ENCODE measurements at regions not wholly inside any gene's neighbourhood (a gene's known extent, or its start where the extent isn't known, plus 50 kb on each side); places are given as distances from the start of the nearest gene placed in this dataset.
"Not testable (repeated sequence)": the region's sequence is repeated elsewhere in the genome, so short reads cannot be mapped to it uniquely, and the experiment has no call there.

DNA sequence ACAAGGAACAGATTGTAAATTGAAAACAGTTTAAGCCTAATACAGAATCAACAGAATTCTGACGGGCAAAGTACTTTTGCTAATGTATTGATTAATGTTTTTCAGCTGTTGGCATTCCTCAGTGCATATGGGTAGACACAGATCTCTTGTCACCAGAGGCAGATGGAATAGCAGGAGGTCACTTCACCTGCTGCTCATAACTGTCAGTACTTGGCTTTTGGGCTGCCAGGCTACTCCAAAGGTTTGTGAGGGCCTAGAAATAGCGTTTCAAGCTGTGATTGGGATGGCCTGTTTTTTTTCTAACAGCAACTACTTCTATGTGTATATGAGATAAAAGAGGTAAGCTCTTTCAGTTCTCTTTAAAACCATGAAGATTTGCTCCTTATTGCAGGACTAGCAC is 307.5 kb upstream of the ANXA10 start:
- no peak for DNase-seq (ENCODE audit: low spot score)
- intact Hi-C loops (cut with DNase I) = no loop called here

- intact Hi-C loops (cut with DNase I) = no loop called here
- no peak for DNase-seq (ENCODE audit: low spot score)
Measured at GRCh38 chr4:167785523-167785922, 306.8 kb upstream of the ANXA10 start.

- no peak for DNase-seq (ENCODE audit: low spot score)
- intact Hi-C loops (cut with DNase I) = no loop called here
Measured at GRCh38 chr4:167786504-167786903, 305.8 kb upstream of the ANXA10 start.

DNA sequence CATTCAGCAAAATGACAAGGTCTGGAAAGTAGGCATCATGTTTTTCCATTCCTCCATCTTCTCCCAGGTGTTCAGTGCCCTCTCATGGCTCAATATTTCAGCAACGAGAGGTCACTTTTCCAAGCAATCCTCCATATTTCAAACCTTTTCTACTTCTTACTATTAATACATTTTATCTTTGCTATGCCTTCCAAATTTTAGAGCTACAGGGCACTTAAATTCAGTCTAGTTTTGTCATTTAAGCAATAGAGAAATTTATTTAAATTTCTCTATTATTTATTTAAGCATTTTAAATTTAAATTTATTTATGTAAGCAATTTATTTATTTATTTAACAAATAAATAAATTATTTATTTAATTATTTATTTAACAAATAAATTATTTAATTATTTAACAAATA is 305.1 kb upstream of the ANXA10 start:
- intact Hi-C loops (cut with DNase I) = no loop called here
- no peak for DNase-seq (ENCODE audit: low spot score)

DNA sequence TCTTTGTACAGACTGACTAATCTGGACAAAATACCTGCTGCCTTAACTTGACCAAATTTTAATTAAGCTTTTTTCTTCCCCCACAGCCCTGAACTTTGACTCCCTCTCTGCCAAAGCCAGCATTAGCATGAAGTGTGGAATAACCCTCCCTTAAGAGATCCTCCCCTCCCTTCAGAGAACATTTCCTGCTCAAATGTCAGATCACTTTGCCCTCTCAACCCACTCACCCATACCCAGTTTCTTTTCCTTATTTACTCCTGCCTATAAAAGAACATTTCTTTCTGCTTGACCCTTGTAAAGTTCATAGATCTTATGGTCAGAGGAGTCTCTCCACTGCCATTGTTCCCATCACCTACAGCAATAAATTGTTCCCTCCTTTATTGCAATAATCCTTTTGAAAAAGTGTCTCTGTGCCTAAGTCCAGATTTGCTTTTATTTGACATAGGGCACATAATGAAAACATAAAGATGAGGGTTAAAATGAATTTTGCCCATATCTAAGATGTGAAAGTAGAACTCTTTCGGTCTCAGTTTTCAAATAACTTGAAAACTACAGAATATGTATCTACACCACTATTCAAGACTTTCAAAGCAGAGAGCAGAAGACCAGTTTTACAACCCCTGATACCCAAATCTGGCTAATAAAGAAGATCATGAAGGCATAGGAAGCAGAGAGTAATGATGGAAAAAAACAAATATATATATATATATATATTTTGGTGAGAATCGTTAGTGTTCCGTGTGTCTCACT is 289.7 kb upstream of the ANXA10 start:
- no peak for DNase-seq (ENCODE audit: low spot score)
- intact Hi-C loops (cut with DNase I) = no loop called here

DNA sequence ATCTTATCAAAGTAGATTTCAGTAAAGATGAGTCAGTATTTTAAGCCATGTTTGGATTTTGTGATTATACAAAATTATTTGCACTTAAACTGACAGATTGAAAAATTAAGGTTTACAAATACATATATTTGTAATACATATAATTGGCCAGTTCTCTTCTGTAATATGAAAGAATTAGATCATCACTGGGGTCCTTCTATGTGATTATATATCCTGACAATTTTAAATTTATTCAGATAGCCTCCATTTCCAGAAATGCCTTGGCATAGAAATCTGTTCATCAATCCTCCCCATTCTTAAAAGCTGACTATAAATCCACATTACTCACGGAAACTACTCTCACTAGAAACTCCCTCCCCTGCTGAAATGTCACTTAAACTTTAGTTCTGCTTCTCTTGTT is 280.4 kb upstream of the ANXA10 start:
- intact Hi-C loops (cut with DNase I) = no loop called here
- no peak for DNase-seq (ENCODE audit: low spot score)

DNA sequence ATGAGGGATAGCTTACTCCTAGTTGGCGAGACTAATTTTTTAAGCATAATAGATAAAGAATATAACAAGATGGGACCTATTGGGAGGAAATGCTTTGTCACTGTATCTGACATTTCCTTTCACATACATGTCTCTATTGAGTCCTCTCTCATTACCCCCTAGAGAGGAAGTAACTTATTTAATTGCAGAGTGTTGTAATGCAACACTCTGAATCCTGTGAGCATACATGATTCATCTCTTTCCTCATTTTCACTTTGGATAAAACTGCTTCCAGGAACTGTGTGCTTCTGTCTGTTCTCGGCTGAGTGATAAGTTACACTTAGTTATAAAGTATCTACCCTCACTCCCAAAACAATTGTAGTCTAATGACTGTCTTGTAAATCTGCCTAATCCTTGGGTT is 266.1 kb upstream of the ANXA10 start:
- DNase-seq (ENCODE audit: low spot score) = no peak
- intact Hi-C loops (cut with DNase I) = no loop called here

- DNase-seq (ENCODE audit: low spot score) = no peak
- intact Hi-C loops (cut with DNase I) = no loop called here
Measured at GRCh38 chr4:167831855-167832254, 260.5 kb upstream of the ANXA10 start.

DNA sequence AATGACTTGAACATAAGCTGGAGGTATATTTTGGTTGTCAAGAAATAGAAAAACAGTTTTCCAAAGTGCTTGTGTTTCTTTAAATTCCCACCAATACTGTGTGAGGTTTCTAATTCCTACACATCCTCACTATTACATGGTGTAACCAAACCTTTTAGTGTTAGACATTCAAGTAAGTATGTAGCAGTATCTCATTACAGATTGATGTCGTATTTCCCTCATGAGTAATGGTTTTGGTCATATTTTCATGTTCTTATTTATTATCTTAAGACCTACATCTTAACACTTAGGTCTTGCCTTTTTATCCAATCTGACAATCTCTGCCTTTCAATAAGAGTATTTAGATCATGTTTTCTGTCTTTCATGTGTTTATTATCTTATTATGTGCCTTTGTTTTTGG is 253.7 kb upstream of the ANXA10 start:
- no peak for DNase-seq (ENCODE audit: low spot score)
- intact Hi-C loops (cut with DNase I) = no loop called here

- intact Hi-C loops (cut with DNase I) = no loop called here
- no peak for DNase-seq (ENCODE audit: low spot score)
Measured at GRCh38 chr4:167842487-167842886, 249.8 kb upstream of the ANXA10 start.

GRCh38 chr4:167854881-167855280 is 237.5 kb upstream of the ANXA10 start:
- no peak for DNase-seq (ENCODE audit: low spot score)
- intact Hi-C loops (cut with DNase I) = no loop called here

DNA sequence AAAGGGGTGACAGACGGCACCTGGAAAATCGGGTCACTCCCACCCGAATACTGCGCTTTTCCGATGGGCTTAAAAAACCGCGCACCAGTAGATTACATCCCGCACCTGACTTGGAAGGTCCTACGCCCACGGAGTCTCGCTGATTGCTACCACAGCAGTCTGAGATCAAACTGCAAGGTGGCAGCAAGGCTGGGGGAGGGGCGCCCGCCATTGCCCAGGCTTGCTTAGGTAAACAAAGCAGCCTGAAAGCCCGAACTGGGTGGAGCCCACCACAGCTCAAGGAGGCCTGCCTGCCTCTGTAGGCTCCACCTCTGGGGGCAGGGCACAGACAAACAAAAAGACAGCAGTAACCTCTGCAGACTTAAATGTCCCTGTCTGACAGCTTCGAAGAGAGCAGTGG is 234.2 kb upstream of the ANXA10 start:
- DNase-seq (ENCODE audit: low spot score); intact Hi-C loops (cut with DNase I): not testable (repeated sequence)

GRCh38 chr4:167867191-167867590 is 225.1 kb upstream of the ANXA10 start:
- DNase-seq (ENCODE audit: low spot score) = no peak
- intact Hi-C loops (cut with DNase I) = no loop called here

GRCh38 chr4:167868163-167868562 is 224.2 kb upstream of the ANXA10 start:
- intact Hi-C loops (cut with DNase I) = no loop called here
- no peak for DNase-seq (ENCODE audit: low spot score)

DNA sequence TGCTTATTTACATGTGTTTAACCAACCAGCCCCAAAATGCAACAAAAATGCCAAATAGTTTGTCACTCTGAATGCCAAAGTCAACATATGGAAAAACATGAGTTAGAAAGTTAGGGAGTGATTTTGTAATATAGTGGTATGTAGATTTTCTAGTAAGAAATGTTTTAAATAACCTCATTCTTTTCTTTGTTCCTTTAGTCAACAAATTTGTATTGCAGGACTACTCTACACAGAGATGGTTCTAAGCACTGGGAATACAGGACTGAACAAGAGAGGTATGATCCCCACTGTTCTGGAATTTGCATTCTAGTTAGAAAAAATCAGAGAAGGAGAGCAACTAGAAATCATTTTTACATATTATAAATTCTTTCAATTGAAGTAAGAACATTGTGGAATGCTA is 218.8 kb upstream of the ANXA10 start:
- no peak for DNase-seq (ENCODE audit: low spot score)
- intact Hi-C loops (cut with DNase I) = no loop called here

DNA sequence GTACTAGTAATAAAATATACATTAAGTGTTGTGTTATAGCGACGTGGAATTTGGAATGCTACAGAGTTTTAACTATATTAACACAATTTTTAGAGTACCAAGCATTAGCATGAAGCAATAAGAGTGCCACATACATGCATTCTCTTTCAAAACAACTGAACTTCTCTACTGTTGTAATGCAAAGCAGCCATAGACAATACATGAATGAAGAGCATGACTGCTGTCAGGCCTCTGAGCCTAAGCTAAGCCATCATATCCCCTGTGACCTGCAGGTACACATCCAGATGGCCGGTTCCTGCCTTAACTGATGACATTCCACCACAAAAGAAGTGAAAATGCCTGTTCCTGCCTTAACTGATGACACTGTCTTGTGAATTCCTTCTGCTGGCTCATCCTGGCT is 216.2 kb upstream of the ANXA10 start:
- intact Hi-C loops (cut with DNase I); DNase-seq (ENCODE audit: low spot score): not testable (repeated sequence)

- intact Hi-C loops (cut with DNase I); DNase-seq (ENCODE audit: low spot score): not testable (repeated sequence)
Measured at GRCh38 chr4:167877826-167878225, 214.5 kb upstream of the ANXA10 start.

GRCh38 chr4:167883266-167883665 is 209.1 kb upstream of the ANXA10 start:
- intact Hi-C loops (cut with DNase I) = no loop called here
- DNase-seq (ENCODE audit: low spot score) = no peak

DNA sequence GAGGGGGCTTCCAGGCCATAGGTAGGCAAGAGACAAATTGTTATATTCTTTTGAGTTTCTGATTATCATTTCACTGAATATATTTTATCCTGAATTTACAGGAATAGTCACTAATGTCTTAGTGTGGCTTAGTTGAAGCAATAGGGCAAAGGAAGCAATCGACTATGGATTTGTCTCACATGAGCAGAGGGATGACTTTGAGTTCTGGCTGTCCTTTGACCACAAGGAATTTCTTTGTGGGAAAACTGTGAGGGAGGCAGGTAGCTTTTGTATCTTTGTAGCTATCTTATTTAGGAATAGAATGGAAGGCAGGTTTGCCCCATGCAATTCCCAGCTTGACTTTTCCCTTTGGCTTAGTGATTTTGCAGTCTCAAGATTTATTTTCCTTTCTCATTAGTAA is 207.3 kb upstream of the ANXA10 start:
- no peak for DNase-seq (ENCODE audit: low spot score)
- intact Hi-C loops (cut with DNase I) = no loop called here

DNA sequence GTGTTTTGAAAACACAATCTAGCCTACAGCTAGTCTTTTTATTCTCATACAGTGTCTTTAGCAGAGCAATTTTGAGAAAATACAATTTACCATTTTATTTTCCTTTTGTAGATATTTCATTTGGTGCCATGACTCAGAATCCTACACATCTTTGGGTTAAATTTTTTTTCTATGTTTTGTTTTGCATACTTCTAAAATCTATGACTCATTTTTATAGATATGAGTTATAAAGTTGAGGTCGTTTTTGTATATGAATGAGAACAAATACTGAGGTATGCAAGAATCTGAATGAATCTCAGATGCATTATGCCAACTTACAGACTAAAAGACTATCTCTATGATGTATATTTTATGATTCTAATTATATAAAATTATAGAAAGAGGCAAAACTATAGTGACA is 206.5 kb upstream of the ANXA10 start:
- intact Hi-C loops (cut with DNase I) = no loop called here
- DNase-seq (ENCODE audit: low spot score) = no peak

DNA sequence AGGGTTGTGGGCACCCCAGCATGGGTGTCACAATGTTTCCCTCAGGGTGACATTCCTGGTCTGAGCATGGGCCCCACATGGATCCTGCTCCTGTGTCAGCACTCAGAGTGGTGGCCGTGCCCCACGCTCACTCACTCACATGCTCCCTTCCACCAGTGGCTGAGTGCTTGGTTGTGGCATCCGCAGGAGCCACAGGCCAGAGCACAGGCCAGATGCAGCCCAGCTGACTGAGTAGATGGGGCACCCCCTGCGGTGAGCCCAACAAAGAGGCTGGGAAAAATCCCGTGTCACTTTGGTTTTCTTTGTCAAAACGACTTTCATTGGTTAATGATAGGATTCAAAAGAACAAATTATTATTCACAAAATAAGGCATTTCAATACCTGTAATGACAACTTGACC is 204.6 kb upstream of the ANXA10 start:
- intact Hi-C loops (cut with DNase I) = no loop called here
- DNase-seq (ENCODE audit: low spot score) = no peak

DNA sequence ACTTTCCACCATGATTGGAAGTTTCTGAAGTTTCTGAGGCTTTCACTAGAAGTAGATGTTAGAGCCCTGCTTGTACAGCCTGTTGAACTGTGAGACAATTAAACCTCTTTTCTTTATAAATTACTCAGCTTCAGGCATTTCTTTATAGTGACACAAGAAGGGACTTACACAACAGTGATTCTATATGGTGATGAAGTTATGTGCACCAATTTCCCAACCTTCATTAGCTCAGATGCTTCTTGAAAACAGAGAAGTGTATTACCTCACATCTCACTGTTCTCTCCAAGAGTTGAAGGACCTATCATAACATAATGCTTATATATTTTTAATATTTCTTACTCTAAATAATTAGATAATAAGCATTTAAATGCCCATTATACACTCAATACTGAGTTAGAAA is 202.1 kb upstream of the ANXA10 start:
- no peak for DNase-seq (ENCODE audit: low spot score)
- intact Hi-C loops (cut with DNase I) = no loop called here
